GM12872 (cell line): ENCODE measurements at regions not wholly inside any gene's neighbourhood (a gene's known extent, or its start where the extent isn't known, plus 50 kb on each side); places are given as distances from the start of the nearest gene placed in this dataset.

Experiments
- TF ChIP-seq, protein P1 (sequence below): IDR thresholded peaks from 3 replicates; pipeline ENCODE4 v1.5.1; 2011; ENCODE audit warnings: low read depth, mild to moderate bottlenecking, low read length, moderate library complexity; ENCODE audit not compliant: insufficient read depth

GRCh38 chr10:131640045-131640644, 260.7 kb upstream of the PPP2R2D start:
- TF ChIP-seq, protein P1, sequence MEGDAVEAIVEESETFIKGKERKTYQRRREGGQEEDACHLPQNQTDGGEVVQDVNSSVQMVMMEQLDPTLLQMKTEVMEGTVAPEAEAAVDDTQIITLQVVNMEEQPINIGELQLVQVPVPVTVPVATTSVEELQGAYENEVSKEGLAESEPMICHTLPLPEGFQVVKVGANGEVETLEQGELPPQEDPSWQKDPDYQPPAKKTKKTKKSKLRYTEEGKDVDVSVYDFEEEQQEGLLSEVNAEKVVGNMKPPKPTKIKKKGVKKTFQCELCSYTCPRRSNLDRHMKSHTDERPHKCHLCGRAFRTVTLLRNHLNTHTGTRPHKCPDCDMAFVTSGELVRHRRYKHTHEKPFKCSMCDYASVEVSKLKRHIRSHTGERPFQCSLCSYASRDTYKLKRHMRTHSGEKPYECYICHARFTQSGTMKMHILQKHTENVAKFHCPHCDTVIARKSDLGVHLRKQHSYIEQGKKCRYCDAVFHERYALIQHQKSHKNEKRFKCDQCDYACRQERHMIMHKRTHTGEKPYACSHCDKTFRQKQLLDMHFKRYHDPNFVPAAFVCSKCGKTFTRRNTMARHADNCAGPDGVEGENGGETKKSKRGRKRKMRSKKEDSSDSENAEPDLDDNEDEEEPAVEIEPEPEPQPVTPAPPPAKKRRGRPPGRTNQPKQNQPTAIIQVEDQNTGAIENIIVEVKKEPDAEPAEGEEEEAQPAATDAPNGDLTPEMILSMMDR: no peak

GRCh38 chr10:131641231-131641630, 259.6 kb upstream of the PPP2R2D start:
- TF ChIP-seq, protein P1: no peak

DNA sequence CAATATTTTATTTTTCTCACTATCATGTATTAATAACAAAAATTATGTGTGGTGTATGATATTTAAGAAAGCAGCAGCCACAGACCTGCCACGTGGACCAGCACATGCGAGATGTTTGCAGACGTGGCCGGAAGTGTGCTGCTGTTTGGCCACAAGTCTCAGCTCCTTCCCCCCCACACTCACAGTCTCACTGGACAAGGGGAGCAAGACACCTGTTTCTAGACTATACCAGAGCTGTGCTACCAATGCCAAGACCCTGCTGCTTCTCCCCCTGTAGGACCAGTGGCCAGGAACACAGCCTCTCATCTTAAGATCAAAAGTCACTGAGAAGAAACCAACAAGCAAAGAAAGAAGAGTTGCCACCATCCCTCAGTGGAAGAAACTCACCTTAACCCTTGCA, 258.9 kb upstream of the PPP2R2D start:
- TF ChIP-seq, protein P1: no peak

DNA sequence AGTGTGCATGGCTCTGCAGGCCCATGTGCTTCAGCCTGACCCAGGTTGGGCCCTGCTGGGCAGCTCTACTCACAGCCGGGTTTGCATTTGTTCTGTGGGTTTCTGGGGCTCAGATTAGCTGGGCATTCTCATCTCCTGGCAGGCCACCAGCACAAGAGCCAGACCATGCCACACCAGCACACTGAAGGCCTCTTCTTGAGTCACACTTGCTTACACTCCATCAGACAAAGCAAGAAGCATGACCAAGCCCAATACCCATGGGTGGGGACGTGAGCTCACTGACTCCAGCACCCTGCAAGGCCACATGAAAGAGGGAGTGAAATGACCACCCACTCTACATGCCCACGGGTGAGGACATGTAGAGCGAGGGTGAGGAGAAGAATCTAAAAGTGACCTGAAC, 257.8 kb upstream of the PPP2R2D start:
- TF ChIP-seq, protein P1: no peak

GRCh38 chr10:131644289-131644688, 256.5 kb upstream of the PPP2R2D start:
- TF ChIP-seq, protein P1: no peak

- TF ChIP-seq, protein P1: no peak
Observed at GRCh38 chr10:131644864-131645658, 255.7 kb upstream of the PPP2R2D start.

DNA sequence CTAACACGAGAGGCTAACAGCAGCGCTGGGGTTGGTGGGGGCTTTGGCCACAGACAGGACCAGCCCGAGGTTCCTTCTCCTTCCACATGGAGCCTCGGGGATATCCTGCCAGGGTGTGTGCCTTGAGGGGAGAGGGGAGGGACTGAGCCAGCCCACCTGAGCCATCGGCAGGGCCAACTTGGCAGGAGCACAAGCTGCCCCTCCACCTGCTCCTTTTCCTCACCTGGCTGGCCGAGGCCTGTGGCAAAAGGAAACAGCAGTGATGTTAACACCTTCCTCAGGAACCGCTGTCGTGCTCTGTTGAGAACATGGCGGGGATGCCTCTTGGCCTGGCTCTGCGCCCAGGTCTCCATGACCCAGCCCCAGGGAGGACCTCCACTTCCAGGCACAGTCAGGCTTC, 255.1 kb upstream of the PPP2R2D start:
- TF ChIP-seq, protein P1: no peak
